GM23338 (cell line): ENCODE measurements at regions not wholly inside any gene's neighbourhood (a gene's known extent, or its start where the extent isn't known, plus 50 kb on each side); places are given as distances from the start of the nearest gene placed in this dataset.

Experiments
- CTCF ChIP-seq, 2 experiments: fragments of 200-600 bp in 1 of 2; sonication (generic) in 1 of 2; conservative IDR thresholded peaks; 2 replicates each; pipeline versions ENCODE4 v1.5.1 to v1.6.1; 2016 to 2017; ENCODE audit warnings: antibody characterized with exemption in 2 of 2, low read depth in 2 of 2, mild to moderate bottlenecking in 2 of 2, moderate library complexity in 1 of 2
- EZH2 ChIP-seq: fragments of 200-600 bp; sonication (generic); IDR thresholded peaks from one replicate; pipeline ENCODE4 v1.8.0; 2017; ENCODE audit warnings: antibody characterized with exemption, mild to moderate bottlenecking, low read depth; ENCODE audit not compliant: unreplicated experiment
- EZH2phosphoT487 ChIP-seq: fragments of 200-600 bp; sonication (generic); IDR thresholded peaks from one replicate; pipeline ENCODE4 v1.8.1; 2018; ENCODE audit warnings: antibody characterized with exemption; ENCODE audit not compliant: unreplicated experiment
- JUNB ChIP-seq: IDR thresholded peaks from one replicate; pipeline ENCODE4 v1.6.1; 2016; ENCODE audit warnings: antibody characterized with exemption; ENCODE audit not compliant: unreplicated experiment
- NANOG ChIP-seq: IDR thresholded peaks from 2 replicates; pipeline ENCODE4 v1.6.1; 2016; ENCODE audit warnings: antibody characterized with exemption, borderline replicate concordance
- POLR2AphosphoS5 ChIP-seq: IDR thresholded peaks from 2 replicates; pipeline ENCODE4 v1.6.1; 2016; ENCODE audit warnings: antibody characterized with exemption, low read depth
- REST ChIP-seq: IDR thresholded peaks from one replicate; pipeline ENCODE4 v1.6.1; 2018; ENCODE audit warnings: antibody characterized with exemption; ENCODE audit not compliant: unreplicated experiment
- ZNF114 ChIP-seq: fragments of 250-450 bp; sonication (Bioruptor Pico); IDR thresholded peaks from 2 replicates; pipeline ENCODE4 v1.5.0; 2020; ENCODE audit warnings: mild to moderate bottlenecking, moderate library complexity
- ZNF331 ChIP-seq: fragments of 250-450 bp; sonication (Bioruptor Pico); IDR thresholded peaks from 2 replicates; pipeline ENCODE4 v1.5.0; 2020; ENCODE audit warnings: low read depth, mild to moderate bottlenecking, moderate library complexity

- no peak for TF ChIP-seq REST
- TF ChIP-seq CTCF (conservative IDR thresholded peaks at IDR 0.05; ENCODE audit: low read depth in 2 of 2): no peak
- no peak for TF ChIP-seq POLR2AphosphoS5
- no peak for TF ChIP-seq EZH2phosphoT487
- no peak for TF ChIP-seq EZH2
- no peak for TF ChIP-seq ZNF114 (CRISPR knock-in tag)
- TF ChIP-seq NANOG: no peak
- no peak for TF ChIP-seq ZNF331
- TF ChIP-seq JUNB: no peak
Observed at GRCh38 chr20:4358552-4358951, 109.5 kb upstream of the ADRA1D start.
